CD14-positive monocyte (primary cell): ENCODE measurements at regions not wholly inside any gene's neighbourhood (a gene's known extent, or its start where the extent isn't known, plus 50 kb on each side); places are given as distances from the start of the nearest gene placed in this dataset.

Experiments
- DNase-seq, 3 donors: peaks; one replicate each; pipeline ENCODE4 v3.0.0-alpha.2; 2011 to 2022
- H2AFZ ChIP-seq: 2 replicates; pipeline ENCODE4 v1.6.0; 2012; ENCODE audit warnings: mild to moderate bottlenecking, low read depth, low read length, inconsistent platforms; ENCODE audit not compliant: insufficient read depth, poor library complexity, severe bottlenecking
- H3K27ac ChIP-seq, 2 donors: 1 replicate in 1 of 2; 2 replicates in 1 of 2; pipeline ENCODE4 v1.5.1; 2012 to 2013; ENCODE audit warnings: low read length in 2 of 2, control low read depth in 1 of 2, inconsistent platforms in 1 of 2, low read depth in 1 of 2, mild to moderate bottlenecking in 1 of 2
- H3K27me3 ChIP-seq, 2 donors: one replicate each; pipeline versions ENCODE4 v1.6.0 to v1.6.1; 2011 to 2013; ENCODE audit warnings: low read length in 2 of 2; ENCODE audit not compliant: control insufficient read depth in 2 of 2, insufficient read depth in 2 of 2
- H3K36me3 ChIP-seq, 2 donors: replicated peaks in 1 of 2; 1 replicate in 1 of 2; 2 replicates in 1 of 2; pipeline versions ENCODE4 v1.5.1 to v1.6.1; 2012 to 2013; ENCODE audit warnings: low read length in 2 of 2, control low read depth in 1 of 2, inconsistent platforms in 1 of 2, mild to moderate bottlenecking in 1 of 2; ENCODE audit not compliant: insufficient read depth in 2 of 2, control insufficient read depth in 1 of 2
- H3K4me1 ChIP-seq, 2 donors: 1 replicate in 1 of 2; 2 replicates in 1 of 2; pipeline versions ENCODE4 v1.5.1 to v1.6.1; 2012 to 2013; ENCODE audit warnings: low read length in 2 of 2, control low read depth in 1 of 2, inconsistent platforms in 1 of 2, mild to moderate bottlenecking in 1 of 2, moderate library complexity in 1 of 2; ENCODE audit not compliant: insufficient read depth in 2 of 2, control insufficient read depth in 1 of 2
- H3K4me2 ChIP-seq: replicated peaks from 2 replicates; pipeline ENCODE3; 2012; ENCODE audit warnings: low read length, moderate library complexity, mild to moderate bottlenecking; ENCODE audit not compliant: poor library complexity, severe bottlenecking; ENCODE audit errors: extremely low read depth
- H3K4me3 ChIP-seq, 3 experiments: fragments of 200-600 bp in 1 of 3; sonication (generic) in 1 of 3; replicated peaks in 1 of 3; 1 replicate in 2 of 3; 2 replicates in 1 of 3; pipeline ENCODE4 v1.5.1; 2011 to 2013; ENCODE audit warnings: low read length in 3 of 3, mild to moderate bottlenecking in 3 of 3, control low read depth in 2 of 3, low read depth in 2 of 3, inconsistent platforms in 1 of 3, moderate library complexity in 1 of 3
- H3K79me2 ChIP-seq: 2 replicates; pipeline ENCODE4 v1.6.0; 2012; ENCODE audit warnings: mild to moderate bottlenecking, control low read depth, inconsistent platforms, low read length, moderate library complexity; ENCODE audit not compliant: insufficient read depth
- H3K9ac ChIP-seq: 2 replicates; pipeline ENCODE4 v1.6.0; 2017; ENCODE audit warnings: low read length, mild to moderate bottlenecking; ENCODE audit not compliant: insufficient read depth, poor library complexity, severe bottlenecking
- H3K9me3 ChIP-seq, 2 donors: replicated peaks in 1 of 2; 1 replicate in 1 of 2; 2 replicates in 1 of 2; pipeline versions ENCODE4 v1.5.1 to v1.6.1; 2012 to 2013; ENCODE audit warnings: low read length in 2 of 2, control low read depth in 1 of 2; ENCODE audit not compliant: control insufficient read depth in 1 of 2, insufficient read depth in 1 of 2
- H4K20me1 ChIP-seq: 2 replicates; pipeline ENCODE4 v1.6.0; 2012; ENCODE audit warnings: mild to moderate bottlenecking, low read length, control low read depth, moderate library complexity; ENCODE audit not compliant: insufficient read depth
- H3K27ac Mint-ChIP-seq, 7 donors: one replicate each; pipeline ENCODE4 v1.8.0; 2020; ENCODE audit warnings: mild to moderate bottlenecking in 7 of 7, mixed read lengths in 7 of 7, moderate library complexity in 6 of 7, inconsistent platforms in 2 of 7
- H3K27me3 Mint-ChIP-seq, 3 donors: one replicate each; pipeline ENCODE4 v1.8.0; 2021 to 2022; ENCODE audit warnings: low read depth in 3 of 3, mild to moderate bottlenecking in 3 of 3, mixed read lengths in 3 of 3, moderate library complexity in 3 of 3, inconsistent platforms in 1 of 3
- H3K36me3 Mint-ChIP-seq, 2 donors: one replicate each; pipeline ENCODE4 v1.8.0; 2020; ENCODE audit warnings: mixed read lengths in 2 of 2, inconsistent platforms in 1 of 2, mild to moderate bottlenecking in 1 of 2
- H3K4me1 Mint-ChIP-seq: one replicate; pipeline ENCODE4 v1.8.0; 2020; ENCODE audit warnings: mild to moderate bottlenecking, mixed read lengths
- H3K4me3 Mint-ChIP-seq, 2 donors: one replicate each; pipeline ENCODE4 v1.8.0; 2020; ENCODE audit warnings: mild to moderate bottlenecking in 2 of 2, mixed read lengths in 2 of 2, moderate library complexity in 1 of 2
- H3K9me3 Mint-ChIP-seq, 7 donors: one replicate each; pipeline ENCODE4 v1.8.0; 2020 to 2022; ENCODE audit warnings: mixed read lengths in 7 of 7, mild to moderate bottlenecking in 6 of 7, moderate library complexity in 6 of 7, inconsistent platforms in 2 of 7
- CTCF ChIP-seq: fragments of 200-600 bp; IDR thresholded peaks from one replicate; pipeline ENCODE4 v1.8.0; 2022; ENCODE audit warnings: antibody characterized with exemption, mild to moderate bottlenecking
- WGBS: methylation state at CpG from one replicate; pipeline ENCODE4 v1.1.5; 2013; ENCODE audit warnings: missing lambda C conversion rate; ENCODE audit not compliant: insufficient coverage; 5-methylcytosine and 5-hydroxymethylcytosine counted together
- intact Hi-C, 2 donors: fragments of 100-400 bp; cut with micrococcal nuclease; formaldehyde crosslinking; loops; one replicate each; pipeline versions ENCODE4 v1.15.0 to v1.15.1; 2023

GRCh38 chr2:129881786-129882396 is 97.6 kb upstream of the RAB6C start:
- Mint-ChIP-seq H3K9me3 (no peaks in the 10 kb centered on the region), H3K27ac (no peak overlapping the region), H3K27me3 (peaks cover 0 to 6% (median 2%) of the 10 kb centered on the region in 3 donors), H3K4me3 (no peak overlapping the region), H3K36me3 (no peaks in the 10 kb centered on the region), H3K4me1 (peaks cover 9% of the 10 kb centered on the region)
- Histone ChIP-seq H3K4me3 (no peak overlapping the region), H4K20me1 (no peaks in the 10 kb centered on the region), H3K36me3 (no peaks in the 10 kb centered on the region), H3K4me2 (no peak overlapping the region), H2AFZ (no peak overlapping the region), H3K79me2 (no peaks in the 10 kb centered on the region), H3K27ac (no peak overlapping the region), H3K4me1 (peaks cover 4 to 7% of the 10 kb centered on the region in 2 donors), H3K9ac (no peak overlapping the region), H3K9me3 (no peaks in the 10 kb centered on the region), H3K27me3 (no peaks in the 10 kb centered on the region)
- WGBS, result 83% methylated on average over 1 of the region's 4 CpGs
- intact Hi-C loops, result no loop called here
- no peak for TF ChIP-seq CTCF
- no peak for DNase-seq

- H3K27me3 ChIP-seq, result no peaks in the 10 kb centered on the region
- H3K9me3 ChIP-seq, result no peaks in the 10 kb centered on the region
- H3K4me2 ChIP-seq, result no peak overlapping the region
- no peak for TF ChIP-seq CTCF
- no peaks in the 10 kb centered on the region for H3K36me3 ChIP-seq
- Mint-ChIP-seq H3K4me3 (no peak overlapping the region), H3K36me3 (no peaks in the 10 kb centered on the region), H3K27ac (no peak overlapping the region), H3K9me3 (no peaks in the 10 kb centered on the region), H3K4me1 (peaks cover 4% of the 10 kb centered on the region), H3K27me3 (peaks cover 0 to 6% (median 3%) of the 10 kb centered on the region in 3 donors)
- H3K4me3 ChIP-seq, result no peak overlapping the region
- H3K4me1 ChIP-seq, result peaks cover 0 to 5% of the 10 kb centered on the region in 2 donors
- no peak overlapping the region for H2AFZ ChIP-seq
- no peaks in the 10 kb centered on the region for H4K20me1 ChIP-seq
- intact Hi-C loops, result no loop called here
- no peak overlapping the region for H3K9ac ChIP-seq
- H3K79me2 ChIP-seq, result no peaks in the 10 kb centered on the region
- no peak for DNase-seq
- 95% methylated on average over 5 of the region's 6 CpGs for WGBS
- no peak overlapping the region for H3K27ac ChIP-seq
Measured at GRCh38 chr2:129882476-129882875, 97.0 kb upstream of the RAB6C start.
